ENCODE measurements at regions not wholly inside any gene's neighbourhood (a gene's known extent, or its start where the extent isn't known, plus 50 kb on each side); places are given as distances from the start of the nearest gene placed in this dataset.
"Not testable (repeated sequence)": the region's sequence is repeated elsewhere in the genome, so short reads cannot be mapped to it uniquely, and the experiment has no call there.

DNA sequence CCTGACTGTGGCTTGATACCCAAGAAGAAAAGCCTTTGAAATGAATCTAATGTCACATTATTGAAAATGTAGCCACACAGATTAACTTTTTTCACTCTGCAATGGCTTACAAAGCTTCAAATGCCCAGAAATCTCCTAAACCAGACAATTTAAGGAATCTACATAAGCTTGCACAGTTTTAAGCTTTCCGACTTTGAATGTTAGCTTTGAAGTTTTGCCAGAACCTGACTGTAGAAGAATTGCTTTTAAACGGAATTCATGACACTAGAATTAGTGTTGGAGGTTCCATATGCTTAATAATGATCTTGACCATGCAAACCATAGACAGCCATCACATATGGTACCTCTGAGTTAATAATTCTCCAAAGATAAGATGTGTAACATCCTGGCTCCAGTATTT, 798.5 kb upstream of the EPHA7 start:
- DNase-seq (ENCODE audit: low spot score), result no peak

DNA sequence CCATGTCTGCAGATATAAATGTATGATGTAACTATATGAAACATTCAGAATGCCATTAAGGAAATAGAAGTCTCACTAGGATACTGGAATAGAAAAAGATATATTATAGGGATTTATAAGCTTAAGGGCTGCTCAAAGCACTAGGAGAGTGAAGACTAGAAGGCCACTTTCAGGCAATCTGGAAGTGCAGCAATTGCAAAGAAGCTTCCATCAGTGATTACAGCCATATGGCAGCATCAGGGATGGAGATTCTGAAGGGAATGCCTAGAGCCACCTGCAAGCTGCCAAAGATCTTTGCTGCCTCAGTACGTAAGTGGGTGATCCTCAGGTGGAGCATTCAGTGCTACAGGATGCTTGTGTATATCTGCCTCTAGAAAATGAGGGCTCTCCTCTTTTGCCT, 796.2 kb upstream of the EPHA7 start:
- no peak for DNase-seq (ENCODE audit: low spot score)

DNA sequence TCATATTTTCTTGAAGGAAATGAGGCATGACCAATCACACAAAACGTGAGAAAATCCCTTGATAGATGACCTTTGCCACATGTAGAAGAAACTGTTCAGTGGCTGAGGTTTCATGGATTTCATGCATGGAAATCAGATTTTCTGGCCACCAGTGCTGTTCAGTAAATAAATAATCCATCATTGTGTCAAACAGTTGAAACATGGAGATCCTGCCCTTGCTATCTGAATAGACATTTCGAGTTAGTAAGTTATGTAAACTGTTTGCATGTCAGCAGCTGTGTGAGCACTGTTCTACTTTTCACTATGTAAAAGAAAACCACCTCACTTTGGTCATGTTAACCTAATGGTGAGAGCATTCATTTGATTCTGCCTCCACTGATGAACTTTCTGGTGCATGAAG, 793.9 kb upstream of the EPHA7 start:
- DNase-seq (ENCODE audit: low spot score), result no peak

DNA sequence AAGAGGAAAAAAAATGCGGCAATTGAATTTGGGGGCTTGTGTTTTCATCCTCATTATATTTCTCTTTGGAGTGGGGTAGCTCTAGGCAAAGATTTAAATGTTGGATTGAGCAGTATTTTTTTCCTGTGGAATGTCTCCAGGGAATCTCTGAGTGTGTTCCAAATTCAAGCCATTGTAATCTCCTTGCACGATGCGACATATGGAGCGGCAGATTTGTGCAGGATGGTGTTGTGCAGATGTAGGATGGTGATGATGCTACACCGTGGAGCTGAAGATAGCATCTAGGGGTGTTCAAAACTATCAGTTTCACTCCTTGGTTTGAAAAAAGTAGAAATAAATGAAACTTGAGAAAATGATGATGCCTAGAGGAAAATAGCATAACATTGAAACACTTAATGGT, 777.5 kb upstream of the EPHA7 start:
- DNase-seq (ENCODE audit: low spot score), result no peak

DNA sequence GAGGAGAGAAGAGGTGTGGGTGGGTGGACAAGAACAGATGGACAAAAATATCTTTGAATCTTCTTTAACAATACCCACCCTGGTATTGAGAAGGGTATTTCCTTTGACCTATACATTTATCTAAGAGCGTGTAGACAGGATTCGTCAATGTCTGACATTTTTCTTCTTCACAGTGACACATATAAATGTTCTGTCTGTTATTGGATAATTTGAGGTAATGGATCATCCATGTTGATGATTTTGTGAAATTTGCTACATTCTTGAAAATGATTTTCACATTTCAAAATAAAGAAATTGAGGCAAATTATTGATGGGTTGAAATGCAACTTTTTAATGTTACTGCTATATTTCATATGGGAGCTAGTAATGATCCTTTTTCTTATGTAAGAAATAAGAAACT, 770.7 kb upstream of the EPHA7 start:
- no peak for DNase-seq (ENCODE audit: low spot score)

DNA sequence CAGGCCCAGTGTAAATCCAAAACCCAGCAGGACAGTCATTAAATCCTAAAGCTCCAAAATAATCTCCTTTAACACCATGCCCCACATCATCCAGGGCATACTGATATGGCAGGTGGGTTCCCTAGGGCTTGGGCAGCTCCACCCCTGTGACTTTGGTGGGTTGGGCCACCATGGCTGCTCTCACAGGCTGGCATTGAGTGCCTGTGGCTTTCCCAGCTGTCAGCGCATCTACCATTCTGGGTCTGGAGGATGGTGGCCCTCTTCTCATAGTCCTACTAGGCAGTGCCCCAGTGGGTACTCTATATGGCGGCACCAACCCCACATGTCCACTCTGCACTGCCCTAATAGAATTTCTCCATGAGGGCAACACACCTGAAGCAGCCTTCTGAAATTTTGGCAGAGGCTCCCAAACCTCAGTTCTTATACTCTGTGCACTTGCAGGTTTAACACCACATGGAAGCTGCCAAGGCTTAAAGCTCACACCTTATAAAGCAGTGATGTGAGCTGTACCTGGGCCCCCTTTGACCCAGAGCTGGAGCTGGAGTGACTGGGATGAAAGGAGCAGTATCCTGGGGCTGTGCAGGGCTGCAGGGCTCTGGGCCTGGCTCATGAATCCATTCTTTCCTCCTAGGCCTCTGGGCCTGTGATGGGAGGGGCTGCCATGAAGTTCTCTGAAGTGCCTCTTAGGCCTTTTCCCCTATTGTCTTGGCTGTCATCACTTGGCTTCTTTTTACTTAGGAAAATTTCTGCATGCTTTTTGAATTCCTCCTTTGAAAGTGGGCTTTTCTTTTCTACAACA, 765.5 kb upstream of the EPHA7 start:
- DNase-seq (ENCODE audit: low spot score), result no peak

DNA sequence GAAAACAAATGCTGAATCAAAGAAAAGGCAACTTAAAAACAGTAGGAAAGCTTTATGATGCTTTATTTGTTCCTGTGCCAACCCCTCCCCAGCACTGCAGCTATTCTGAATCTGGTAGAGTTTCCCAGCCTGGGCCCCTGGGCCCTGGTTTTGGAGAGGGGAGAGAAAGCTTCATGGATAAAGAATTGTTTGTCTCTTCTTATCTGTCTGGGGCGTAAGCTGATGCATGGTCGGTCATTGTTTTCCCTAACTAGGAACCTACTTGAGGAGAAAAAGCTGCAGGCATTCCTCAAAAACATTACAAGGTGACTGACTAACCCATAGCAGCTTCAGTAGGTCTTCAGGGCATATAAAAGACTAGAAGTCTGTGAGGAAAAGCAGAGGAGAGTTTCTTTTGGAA, 758.1 kb upstream of the EPHA7 start:
- peak; percentile 9 for DNase-seq (ENCODE audit: low spot score)

DNA sequence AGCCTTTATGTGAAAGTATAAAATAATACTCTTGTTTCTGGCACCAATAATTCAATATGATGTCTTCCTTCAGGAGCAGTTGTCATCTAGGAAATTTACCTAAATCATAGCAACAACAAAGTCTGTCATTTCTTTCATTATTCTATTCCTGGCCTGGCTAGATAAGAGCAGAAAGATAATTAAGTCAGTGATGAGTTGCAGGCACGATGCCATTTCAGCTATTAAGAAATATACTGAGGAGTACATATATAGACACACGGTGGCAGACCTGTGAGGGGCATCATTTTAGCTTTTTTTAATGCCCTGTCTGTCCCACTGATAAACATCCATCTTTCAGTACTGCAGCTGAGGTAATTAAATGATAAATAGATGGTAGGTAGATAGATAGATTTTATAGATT, 756.1 kb upstream of the EPHA7 start:
- no peak for DNase-seq (ENCODE audit: low spot score)

DNA sequence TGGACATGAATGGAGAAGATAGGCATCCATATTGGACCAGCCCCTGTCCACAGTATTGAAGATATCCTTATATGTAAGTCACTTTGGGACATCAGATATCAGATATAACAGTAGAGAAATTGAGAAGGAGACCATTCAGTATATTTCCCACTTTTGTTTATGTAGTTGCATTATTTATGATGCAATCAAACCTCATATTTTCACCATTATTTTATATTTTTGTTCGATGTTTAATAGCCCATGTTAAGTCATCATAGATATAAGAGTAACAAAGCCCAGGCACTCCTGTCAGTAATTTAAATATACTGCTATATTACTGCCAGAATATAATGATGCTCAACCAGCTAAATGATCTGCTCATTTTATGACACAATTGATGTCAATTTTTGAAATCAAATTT, 744.5 kb upstream of the EPHA7 start:
- no peak for DNase-seq (ENCODE audit: low spot score)

DNA sequence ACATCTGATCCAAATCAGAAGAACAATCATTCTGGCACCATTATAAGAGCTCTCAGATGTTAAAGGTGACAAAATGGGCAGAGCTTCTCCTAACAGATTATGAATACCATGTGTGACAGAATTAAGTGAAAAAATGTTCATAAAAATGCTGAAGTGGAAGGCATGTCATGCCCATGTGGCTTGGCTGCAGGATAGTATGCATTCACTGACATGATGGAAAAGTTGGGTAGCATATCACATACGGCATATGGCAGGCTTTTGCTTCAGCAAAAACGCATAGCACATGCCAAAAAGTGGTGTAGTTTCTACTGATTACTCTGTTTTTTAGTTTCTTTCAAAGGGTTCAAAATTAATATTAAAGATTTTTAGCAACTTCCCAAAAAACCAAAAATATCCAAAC, 731.5 kb upstream of the EPHA7 start:
- no peak for DNase-seq (ENCODE audit: low spot score)

DNA sequence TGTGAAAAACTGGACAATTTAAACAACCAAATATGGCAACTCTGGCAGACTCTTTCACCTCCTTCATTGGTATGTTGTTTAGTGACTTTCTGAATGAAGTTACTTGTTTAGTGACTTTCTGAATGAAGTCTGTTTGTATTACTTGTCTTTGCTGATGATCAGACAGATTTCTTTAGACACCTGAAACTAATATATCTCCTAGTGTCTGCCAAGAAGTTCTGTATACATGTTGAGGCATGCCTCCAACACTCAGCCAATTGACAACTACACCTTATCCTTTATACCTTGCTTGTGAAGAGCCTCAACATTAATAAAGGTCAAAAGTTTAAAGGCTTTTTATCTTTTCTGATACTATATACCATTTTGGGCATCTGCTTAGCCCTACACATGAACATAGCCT, 725.4 kb upstream of the EPHA7 start:
- no peak for DNase-seq (ENCODE audit: low spot score)

DNA sequence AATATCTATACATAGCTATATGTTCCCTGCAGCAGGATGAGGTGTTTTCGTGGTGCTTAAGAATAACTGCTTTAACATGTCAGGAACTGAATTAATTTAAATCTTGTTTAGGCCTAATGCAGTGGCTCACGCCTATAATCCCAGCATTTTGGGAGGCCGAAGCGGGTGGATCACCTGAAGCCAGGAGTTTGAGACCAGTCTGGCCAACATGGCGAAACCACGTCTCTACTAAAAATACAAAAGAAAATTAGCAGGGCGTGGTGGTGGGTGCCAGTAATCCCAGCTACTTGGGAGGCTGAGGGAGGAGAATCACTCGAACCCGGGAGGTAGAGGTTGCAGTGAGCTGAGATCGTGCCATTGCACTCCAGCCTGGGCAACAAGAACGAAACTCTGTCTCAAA, 717.8 kb upstream of the EPHA7 start:
- not testable (repeated sequence) for DNase-seq (ENCODE audit: low spot score)

DNA sequence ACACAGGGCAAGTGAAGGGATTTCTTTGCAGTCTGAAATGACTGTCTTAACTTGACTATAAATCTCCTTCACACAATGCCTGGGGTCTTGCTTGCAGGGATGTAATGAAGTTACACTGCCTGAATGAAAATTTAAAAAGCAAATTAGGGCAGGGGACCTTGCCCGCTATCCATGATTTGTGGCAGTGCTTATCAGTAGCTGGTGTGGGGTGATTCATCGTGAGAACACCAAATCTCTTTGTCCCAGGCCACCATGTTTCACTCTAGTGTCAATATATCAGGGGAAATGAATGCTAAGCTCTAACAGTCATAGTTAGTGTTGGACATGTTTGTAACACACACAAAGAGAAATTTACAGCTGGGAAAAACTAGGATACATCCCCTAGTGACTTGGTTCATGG, 713.7 kb upstream of the EPHA7 start:
- DNase-seq (ENCODE audit: low spot score), result no peak

DNA sequence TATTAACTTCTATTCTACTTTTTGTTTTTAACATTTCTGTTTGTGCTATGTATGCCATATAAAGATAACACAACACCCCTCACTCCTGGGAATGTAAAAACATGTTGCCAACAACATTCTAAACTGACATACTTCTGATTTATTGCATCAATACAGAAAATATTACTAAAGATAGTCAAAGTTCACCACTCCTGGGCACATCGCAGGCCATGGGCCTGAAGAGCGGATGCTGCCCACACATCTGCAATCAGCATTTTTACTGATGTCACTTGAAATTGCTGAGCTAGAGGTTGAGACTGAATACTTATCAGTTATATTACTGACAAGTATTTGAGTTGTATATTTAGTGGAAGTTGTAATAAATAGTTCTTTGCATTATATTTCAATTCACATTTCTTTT, 711.9 kb upstream of the EPHA7 start:
- DNase-seq (ENCODE audit: low spot score), result no peak

DNA sequence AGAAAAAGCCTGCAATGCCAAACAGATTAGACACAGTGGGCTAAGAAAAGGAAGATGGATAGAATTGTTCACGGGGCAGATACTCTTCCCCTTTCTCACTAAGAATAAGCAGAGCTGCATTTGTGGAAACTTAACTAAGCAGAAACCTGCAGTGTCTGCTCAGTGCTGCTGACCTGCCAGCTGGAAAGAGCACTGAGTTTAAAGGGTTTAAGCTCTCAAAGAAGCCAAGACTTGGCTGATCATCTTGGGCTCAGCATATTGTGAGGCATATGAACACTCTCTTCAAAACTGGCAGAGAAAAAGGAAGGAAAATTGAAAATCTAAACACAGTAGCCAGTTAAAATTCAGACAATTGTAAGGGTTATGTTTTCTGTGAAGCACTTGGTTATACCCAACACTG, 711.1 kb upstream of the EPHA7 start:
- DNase-seq (ENCODE audit: low spot score), result no peak

DNA sequence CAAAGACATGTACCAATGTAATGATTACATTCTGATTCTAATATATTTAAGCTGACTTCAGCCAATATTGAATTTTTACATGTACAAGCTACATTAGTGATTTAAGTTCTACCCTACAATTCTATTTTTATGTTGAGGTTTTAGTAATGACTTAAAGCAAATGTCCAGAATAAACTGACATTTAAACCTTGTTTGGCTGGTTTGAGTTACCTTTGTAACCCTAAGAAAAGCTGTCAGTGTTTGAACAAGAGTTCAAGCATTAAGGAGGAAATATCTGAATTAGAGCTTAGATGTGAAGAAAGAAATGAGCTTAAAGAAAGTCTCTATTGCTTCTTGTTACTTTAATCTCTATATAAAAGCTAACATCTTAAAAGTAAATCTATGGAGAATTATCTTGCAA, 710.6 kb upstream of the EPHA7 start:
- DNase-seq (ENCODE audit: low spot score), result no peak

DNA sequence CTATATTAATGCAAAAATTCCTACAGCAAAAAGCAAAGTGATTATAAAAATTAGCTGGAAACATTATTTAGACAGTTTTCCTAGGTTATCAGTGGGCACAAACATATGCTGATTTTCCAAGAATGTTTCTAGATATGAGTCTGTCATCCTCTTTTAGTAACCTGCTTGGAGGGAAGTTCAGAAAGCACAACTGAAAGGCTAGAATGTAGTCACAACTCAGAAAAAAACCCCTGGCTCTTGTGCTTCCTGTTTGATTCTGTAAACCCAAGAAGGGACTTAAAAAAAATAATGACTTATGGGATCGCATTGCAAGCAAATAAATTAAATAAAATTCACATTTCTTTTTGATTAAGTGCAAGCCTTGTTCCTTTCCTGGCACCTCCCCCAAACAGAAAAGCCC, 708.4 kb upstream of the EPHA7 start:
- no peak for DNase-seq (ENCODE audit: low spot score)

DNA sequence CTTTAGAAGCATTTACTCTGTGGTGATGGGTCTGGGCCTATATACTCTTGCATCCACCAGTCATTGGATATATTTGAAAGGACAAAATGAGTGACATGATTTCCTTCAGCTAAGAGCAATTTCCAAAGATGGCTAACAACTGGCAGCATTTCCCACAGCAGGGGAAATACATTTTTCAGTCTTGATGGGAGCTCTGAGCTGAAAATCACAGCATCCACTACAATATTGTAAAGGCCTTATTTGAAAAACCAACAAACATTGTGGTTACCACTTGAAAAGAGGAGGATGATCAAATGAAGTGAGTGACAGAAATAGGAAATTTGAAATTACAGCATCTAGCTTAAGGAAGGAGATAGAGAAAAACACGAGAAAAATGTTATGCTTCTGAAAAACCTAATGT, 705.0 kb upstream of the EPHA7 start:
- DNase-seq (ENCODE audit: low spot score), result no peak

DNA sequence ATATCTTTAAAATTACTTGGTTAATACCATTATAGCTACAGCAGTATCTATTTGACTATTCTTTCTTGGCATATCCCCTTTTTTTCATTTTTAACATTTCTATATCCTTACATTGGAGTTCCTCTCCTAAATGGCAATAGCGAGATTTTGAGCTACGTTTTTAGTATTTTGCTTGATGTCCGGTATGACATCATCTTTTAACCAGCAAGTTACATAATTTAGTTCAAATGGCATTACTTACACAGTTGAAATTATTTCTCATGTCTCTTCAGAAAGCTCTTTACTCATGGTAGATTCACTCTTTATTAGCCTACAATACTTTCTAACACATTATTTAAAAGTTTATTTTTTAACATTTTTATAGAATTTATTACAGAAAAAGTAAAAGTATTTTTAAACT, 701.7 kb upstream of the EPHA7 start:
- DNase-seq (ENCODE audit: low spot score), result no peak

DNA sequence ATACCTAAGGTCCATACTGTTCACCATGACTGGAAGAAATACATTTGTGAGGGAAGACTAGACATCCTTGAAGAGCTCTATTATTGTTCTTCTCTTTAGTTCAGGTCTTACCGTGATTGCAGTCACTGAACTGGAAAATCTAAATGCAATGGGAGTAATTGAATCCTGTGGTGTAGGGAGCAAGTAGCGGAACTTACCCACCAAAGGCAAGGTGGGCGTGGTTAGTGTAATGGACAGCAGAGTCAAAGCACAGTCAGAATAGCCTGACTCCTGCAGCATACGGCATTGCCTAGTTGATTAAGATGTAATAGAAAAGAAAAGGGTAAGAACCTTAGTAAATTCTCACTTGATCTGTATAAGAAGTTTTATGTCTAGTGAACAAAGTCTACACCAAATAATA, 679.7 kb upstream of the EPHA7 start:
- DNase-seq (ENCODE audit: low spot score), result no peak

DNA sequence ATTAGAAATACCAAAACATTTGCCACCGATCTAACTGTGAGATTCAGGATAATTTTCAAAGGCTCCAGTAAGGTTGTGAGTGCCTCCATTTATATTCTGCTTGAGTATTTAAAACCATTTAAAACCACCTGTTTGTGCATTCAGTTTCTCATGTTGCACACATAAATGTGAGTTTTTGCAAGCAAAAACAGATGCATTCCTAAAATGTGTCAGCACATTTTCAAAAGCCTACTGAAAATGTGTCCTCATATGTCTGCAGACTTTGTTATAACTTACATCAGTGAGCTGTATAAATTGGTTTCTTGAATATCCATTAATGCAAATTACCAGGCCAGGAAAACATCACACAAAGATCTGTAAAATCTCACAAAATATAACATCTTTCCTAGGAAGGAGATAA, 676.6 kb upstream of the EPHA7 start:
- DNase-seq (ENCODE audit: low spot score), result no peak

DNA sequence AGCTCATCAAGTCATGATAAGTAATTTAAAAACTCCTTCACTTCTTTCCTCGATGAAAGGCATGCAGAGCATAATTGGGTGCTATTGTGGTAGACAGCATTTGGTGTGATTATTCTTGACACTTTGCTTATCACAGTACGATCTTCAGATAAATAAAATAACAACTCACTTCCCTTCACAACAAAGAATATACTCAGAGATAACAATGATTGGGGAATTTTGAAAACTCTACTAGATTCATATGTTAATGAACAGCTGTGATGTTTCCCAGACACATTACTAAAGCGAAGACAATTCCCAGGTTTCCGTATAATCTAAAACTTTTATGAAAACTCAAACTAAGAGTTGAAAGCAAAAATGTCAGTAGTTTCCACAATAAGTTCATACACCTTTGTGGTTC, 670.6 kb upstream of the EPHA7 start:
- no peak for DNase-seq (ENCODE audit: low spot score)

DNA sequence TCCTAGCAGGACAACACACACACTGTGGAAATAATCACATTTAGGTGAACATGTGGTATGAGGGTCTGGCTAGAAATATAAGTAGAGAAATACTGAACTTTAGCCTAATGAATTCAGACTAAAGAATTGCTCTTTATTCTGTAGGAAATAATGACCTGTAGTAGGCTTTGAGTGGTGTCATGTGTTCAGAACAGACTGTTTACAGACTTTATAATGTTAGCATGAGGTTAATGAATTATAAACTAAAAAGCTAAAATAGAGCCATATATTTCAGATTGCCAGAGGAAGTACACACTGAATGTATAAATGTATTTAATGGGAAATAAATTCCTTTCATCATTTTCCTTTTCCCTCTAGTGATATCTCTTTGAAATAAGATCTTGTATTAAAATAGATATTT, 669.5 kb upstream of the EPHA7 start:
- DNase-seq (ENCODE audit: low spot score), result no peak

DNA sequence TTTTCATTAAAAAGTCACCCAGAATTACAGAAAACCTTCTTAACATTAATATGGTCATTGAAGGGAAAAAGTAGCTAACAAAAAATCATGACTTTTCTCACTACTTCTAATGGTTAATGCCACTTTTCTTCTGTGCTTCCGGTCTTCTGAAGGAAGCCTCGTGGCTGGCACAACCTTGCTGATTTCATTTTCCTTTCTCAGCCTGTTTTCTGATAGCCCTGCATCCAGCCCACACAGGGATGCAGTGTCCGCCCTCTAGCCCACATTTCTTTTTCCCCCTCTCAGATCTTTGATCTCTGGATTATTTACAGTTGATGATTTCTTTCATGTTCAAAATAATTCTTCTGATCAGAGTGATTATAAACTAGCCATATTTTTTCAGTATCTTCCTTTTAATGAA, 655.4 kb upstream of the EPHA7 start:
- DNase-seq (ENCODE audit: low spot score), result peak; percentile 7

DNA sequence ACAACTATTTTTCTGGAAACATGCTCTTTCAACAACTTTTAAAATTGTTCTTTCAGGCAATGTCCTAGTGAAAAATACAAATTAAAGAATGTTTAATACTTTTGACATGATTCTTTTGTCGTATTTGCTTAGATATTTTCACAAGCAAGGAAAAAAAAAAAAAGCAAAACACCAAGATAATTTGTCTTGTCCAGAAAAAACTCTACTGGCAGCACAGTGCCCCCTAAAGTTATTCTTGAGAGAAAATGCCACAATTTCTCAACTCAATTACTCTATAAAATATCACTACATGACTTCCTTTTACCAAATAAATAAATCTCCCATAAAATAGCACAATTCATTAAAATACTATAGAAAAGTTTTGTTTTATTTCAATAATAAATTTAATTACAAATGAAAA, 652.5 kb upstream of the EPHA7 start:
- no peak for DNase-seq (ENCODE audit: low spot score)

All from iPS-NIHi11 (cell line).